ENCODE measurements at regions not wholly inside any gene's neighbourhood (a gene's known extent, or its start where the extent isn't known, plus 50 kb on each side); places are given as distances from the start of the nearest gene placed in this dataset.

GRCh38 chr4:35534962-35535361, 709.4 kb downstream of the ARAP2 start:
- TF ChIP-seq EZH2 (IDR thresholded peaks at IDR 0.05; ENCODE audit: insufficient read depth, poor library complexity, severe bottlenecking) (no peak), EZH2phosphoT487 (IDR thresholded peaks at IDR 0.05; ENCODE audit: insufficient read depth, low read depth) (no peak)
